GM12874 (cell line): ENCODE measurements at regions not wholly inside any gene's neighbourhood (a gene's known extent, or its start where the extent isn't known, plus 50 kb on each side); places are given as distances from the start of the nearest gene placed in this dataset.

Experiments used
- TF ChIP-seq, protein P1 (sequence below): IDR thresholded peaks from 2 replicates; pipeline ENCODE4 v1.5.1; 2011; ENCODE audit warnings: low read depth, mild to moderate bottlenecking, control low read depth, low read length, moderate library complexity; ENCODE audit not compliant: insufficient read depth

DNA sequence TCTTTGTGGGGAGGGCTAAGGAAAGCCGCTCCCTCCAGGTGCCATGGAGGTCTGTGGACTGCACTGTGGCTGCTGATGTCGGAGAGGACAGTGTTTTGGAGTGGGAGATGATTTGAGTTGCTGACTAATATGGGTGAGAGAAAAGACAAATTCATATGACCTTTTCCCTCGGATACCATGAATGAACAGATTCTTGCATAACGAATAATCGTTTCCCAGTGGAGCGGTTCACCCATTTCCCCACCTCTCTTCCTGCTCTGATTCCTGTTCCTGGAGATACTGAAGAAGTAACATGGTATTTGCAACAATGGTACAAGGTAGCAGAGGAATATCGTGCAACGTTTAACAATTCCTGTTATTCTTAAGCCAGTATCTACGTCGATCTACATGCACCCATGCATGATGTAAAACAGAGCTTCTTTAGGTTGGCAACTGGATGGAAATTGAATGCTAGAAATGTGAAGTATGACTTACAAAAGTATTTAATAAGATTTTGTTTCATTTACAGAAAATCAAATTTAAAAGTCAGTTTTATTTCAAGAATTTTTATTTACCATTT, 227.1 kb downstream of the TOMM20 start:
- TF ChIP-seq, protein P1, sequence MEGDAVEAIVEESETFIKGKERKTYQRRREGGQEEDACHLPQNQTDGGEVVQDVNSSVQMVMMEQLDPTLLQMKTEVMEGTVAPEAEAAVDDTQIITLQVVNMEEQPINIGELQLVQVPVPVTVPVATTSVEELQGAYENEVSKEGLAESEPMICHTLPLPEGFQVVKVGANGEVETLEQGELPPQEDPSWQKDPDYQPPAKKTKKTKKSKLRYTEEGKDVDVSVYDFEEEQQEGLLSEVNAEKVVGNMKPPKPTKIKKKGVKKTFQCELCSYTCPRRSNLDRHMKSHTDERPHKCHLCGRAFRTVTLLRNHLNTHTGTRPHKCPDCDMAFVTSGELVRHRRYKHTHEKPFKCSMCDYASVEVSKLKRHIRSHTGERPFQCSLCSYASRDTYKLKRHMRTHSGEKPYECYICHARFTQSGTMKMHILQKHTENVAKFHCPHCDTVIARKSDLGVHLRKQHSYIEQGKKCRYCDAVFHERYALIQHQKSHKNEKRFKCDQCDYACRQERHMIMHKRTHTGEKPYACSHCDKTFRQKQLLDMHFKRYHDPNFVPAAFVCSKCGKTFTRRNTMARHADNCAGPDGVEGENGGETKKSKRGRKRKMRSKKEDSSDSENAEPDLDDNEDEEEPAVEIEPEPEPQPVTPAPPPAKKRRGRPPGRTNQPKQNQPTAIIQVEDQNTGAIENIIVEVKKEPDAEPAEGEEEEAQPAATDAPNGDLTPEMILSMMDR = no peak

DNA sequence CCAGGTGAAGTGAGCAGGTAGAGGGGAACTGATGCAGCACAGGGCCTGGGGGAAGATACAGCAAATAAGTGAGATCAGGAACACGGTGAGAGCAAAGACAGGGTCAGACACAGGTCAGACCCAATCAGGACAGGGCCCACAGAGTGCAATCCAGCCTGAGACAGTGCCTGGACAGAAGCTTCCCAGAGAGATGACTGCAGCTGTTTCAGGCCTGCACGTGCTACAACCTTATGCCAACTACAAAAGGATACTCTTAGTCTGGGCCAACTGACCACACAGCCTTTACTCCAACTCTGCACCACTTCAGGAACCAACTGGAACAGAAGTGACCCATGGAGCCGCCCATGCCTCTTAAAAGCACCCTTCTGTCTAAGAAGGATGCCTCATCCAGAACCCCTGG, 228.0 kb downstream of the TOMM20 start:
- TF ChIP-seq, protein P1 = no peak

DNA sequence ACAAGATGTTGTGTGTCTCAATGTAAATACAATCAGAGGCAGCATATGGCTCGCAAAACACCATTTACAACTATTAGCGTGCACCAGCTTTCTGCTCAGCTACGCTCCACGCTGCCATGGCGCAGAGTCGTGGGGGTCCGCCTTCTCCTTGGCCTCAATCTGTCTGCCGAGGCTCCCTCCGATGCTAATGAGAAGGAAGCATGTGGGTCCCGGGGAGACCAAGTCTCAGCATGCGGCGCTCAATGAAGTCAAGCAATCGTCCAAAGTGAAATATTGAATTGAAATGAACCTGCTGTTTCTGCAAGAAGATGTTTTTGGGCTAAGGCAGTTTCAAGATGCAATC, 228.9 kb downstream of the TOMM20 start:
- TF ChIP-seq, protein P1 = no peak

DNA sequence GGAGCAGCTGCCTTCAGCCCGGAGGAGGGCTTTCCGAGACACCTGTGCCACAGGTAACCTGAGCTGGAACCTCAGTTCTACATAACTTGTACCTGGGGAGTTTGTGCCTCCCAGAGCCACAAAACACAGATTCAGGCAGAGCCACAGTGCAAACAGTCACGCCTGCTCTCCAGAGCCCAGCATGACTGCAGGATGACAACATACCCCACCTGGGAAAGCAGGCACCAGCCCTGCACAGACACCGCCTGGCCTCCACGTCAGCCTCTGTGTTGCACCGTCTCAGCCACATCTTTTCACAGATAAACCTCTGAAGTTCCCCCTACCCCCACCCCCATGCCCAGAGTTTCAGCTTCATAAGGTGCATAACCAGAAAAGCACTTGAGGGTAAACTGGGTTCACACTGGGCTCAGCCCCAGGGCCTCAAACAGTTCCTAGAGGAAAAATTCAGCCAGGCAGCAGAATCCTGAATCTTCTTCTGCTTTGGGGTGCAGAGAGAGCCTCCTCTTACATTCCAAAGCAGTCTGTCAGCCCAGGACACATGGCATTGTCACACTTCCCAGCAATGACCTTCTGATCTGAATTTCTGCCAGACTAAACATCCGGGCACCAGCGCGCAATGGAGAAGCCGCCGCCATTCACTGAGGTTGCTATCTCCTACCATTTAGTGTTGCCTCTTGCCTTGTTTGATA, 229.5 kb downstream of the TOMM20 start:
- TF ChIP-seq, protein P1 = no peak

GRCh38 chr1:234898455-234899033, 230.1 kb downstream of the TOMM20 start:
- TF ChIP-seq, protein P1 = no peak

DNA sequence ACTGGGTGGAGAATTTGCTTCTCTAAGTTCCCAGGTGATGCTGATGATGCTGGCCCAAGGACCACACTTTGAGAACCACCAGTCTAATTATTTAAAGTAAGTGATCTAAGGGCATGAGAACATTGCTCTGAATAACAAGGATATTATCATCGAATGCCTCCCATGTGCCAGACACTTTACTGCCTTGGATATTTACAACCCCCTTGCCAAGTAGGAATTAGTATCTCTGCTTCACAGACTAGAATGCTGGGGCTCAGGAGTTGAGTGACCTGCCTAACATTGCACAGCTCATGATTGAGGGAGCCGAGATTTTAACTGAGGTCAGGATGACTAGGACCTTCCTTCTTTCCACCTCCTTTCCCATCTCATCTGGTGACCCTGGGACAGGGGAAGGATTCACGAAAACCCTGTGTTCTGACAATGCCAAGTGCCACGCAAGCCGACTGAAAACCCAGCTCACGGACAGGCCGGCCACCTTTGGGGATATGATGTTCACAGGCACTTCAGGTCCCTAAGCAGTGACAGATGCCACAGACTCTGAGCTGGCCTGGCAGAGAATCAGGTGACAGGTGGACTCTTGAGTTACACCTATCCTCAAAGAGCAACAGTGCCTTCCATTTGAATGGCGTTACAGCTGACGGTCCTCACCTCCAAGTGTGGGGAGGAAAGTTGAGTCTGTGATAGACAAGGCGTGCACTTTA, 230.7 kb downstream of the TOMM20 start:
- TF ChIP-seq, protein P1 = no peak

- TF ChIP-seq, protein P1 = no peak
Measured at GRCh38 chr1:234897390-234897749, 231.3 kb downstream of the TOMM20 start.
